ENCODE measurements at regions not wholly inside any gene's neighbourhood (a gene's known extent, or its start where the extent isn't known, plus 50 kb on each side); places are given as distances from the start of the nearest gene placed in this dataset.
A peak's percentile ranks its signal among the peaks of the same experiment; 100 is the strongest.
"Not testable (repeated sequence)": the region's sequence is repeated elsewhere in the genome, so short reads cannot be mapped to it uniquely, and the experiment has no call there.

DNA sequence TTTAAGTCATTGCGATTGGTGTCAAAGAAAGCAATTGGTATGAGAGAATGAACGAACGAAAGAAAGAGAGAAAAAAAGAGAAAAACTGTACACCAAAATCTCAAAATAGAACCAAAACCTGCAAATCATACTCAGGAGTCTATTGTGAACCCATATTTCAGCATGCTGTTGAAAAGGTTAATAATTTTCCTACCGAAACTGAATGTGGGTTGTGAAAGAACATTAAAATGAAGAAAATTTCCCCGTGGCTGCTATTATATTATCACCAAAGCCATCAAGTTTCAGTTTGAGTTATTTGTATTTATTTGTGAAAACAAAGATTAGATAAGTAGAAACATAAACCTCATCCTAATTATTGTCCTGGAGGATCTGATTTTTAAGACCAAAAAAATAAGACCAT lies 315.7 kb downstream of the BCL2L11 start:
- H3K27ac ChIP-seq (ENCODE audit: low read length, poor library complexity, severe bottlenecking); H3K14ac ChIP-seq (ENCODE audit: low read length in 2 of 2); H2BK12ac ChIP-seq (ENCODE audit: low read length in 2 of 2); H4K8ac ChIP-seq (ENCODE audit: low read length); H2AFZ ChIP-seq (ENCODE audit: low read depth, low read length); H3K4me1 ChIP-seq (ENCODE audit: control insufficient read depth, insufficient read depth, low read depth, low read length); H2AK5ac ChIP-seq (ENCODE audit: low read length, severe bottlenecking); H3K9me3 ChIP-seq (ENCODE audit: control insufficient read depth, low read length); H2BK5ac ChIP-seq (ENCODE audit: low read depth, low read length, poor library complexity, severe bottlenecking); H2BK120ac ChIP-seq (ENCODE audit: low read depth, low read length); H3K27me3 ChIP-seq (ENCODE audit: control insufficient read depth in 1 of 2, insufficient read depth in 1 of 2, low read length in 2 of 2); H4K91ac ChIP-seq (ENCODE audit: low read length); H3K4me3 ChIP-seq (ENCODE audit: insufficient read depth in 1 of 2, low read depth in 1 of 2, low read length in 2 of 2); H3K79me1 ChIP-seq (replicated peaks; ENCODE audit: low read length, poor library complexity, severe bottlenecking); H2BK15ac ChIP-seq (ENCODE audit: low read depth, poor library complexity, severe bottlenecking); H3K4me2 ChIP-seq (ENCODE audit: low read length, poor library complexity, severe bottlenecking); H3K36me3 ChIP-seq (ENCODE audit: control insufficient read depth in 1 of 2, insufficient read depth in 2 of 2, low read depth in 1 of 2, low read length in 2 of 2); DNase-seq; H3K18ac ChIP-seq (ENCODE audit: low read depth in 1 of 2, low read length in 2 of 2); H3K9ac ChIP-seq (ENCODE audit: low read length); H3K4ac ChIP-seq (ENCODE audit: low read depth in 1 of 2, low read length in 2 of 2); H3K23ac ChIP-seq (ENCODE audit: low read length in 2 of 2): not testable (repeated sequence)
- no CpG with 5 or more reads among the region's 5 CpGs for WGBS

DNA sequence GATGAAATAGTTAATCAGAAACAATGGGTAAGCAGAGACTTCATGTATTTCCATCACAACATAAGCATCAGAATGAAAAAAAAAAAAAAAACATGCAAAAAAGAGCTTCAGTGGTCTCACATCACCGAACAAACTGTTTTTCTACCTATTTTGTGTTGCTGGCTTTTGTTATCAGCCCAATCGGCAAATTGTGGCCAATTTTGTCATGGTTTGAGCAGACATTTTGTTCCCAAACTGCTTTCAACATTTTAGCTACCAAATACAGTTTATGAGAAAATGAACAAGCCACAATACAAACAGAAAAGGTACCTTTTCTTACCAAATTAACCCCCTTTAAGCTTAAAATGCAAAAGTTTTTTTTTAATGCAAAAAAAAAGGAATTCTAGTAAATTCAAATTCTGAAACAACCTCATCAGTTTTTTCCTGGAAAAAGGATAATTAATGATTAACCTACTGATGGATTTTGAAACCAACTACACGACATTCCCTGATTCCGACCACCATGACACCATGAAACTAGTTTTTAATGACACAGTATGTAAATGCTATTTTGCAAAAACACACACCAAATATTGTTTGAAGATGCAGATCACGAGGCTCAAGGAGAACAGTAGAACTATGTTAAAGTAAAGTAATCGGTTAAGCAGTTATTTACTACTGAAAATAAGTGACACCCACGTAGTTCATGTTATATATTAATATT lies 316.7 kb downstream of the BCL2L11 start:
- not testable (repeated sequence) for H2BK15ac ChIP-seq (ENCODE audit: low read depth, poor library complexity, severe bottlenecking); H2BK5ac ChIP-seq (ENCODE audit: low read depth, low read length, poor library complexity, severe bottlenecking)
- WGBS = no CpG with 5 or more reads among the region's 7 CpGs

DNA sequence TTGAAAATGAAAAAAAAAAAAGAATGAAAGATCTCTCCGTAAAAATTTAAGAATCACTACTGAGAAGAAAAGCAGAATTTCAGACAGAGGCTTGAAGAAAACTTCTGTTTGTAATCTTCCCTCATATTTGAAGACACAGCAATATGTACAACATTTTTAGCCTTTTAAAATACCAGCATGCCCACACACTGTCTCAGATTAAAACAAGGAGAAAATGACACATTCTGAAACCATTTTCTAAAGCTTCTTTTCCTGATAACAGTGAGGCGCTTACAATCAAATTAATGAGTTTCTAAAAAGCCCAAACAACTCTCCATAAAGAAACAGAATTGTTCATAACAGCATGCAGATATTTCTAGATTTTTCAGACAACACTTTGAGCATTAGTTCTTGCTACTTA lies 317.4 kb downstream of the BCL2L11 start:
- H2AK5ac ChIP-seq (ENCODE audit: low read length, severe bottlenecking); H2BK120ac ChIP-seq (ENCODE audit: low read depth, low read length); H2BK5ac ChIP-seq (ENCODE audit: low read depth, low read length, poor library complexity, severe bottlenecking); H2AFZ ChIP-seq (ENCODE audit: low read depth, low read length); H3K4ac ChIP-seq (ENCODE audit: low read depth in 1 of 2, low read length in 2 of 2); H3K14ac ChIP-seq (ENCODE audit: low read length in 2 of 2); H2BK15ac ChIP-seq (ENCODE audit: low read depth, poor library complexity, severe bottlenecking); H3K79me1 ChIP-seq (replicated peaks; ENCODE audit: low read length, poor library complexity, severe bottlenecking); H3K4me1 ChIP-seq (ENCODE audit: control insufficient read depth, insufficient read depth, low read depth, low read length); H3K36me3 ChIP-seq (ENCODE audit: control insufficient read depth in 1 of 2, insufficient read depth in 2 of 2, low read depth in 1 of 2, low read length in 2 of 2); H3K4me2 ChIP-seq (ENCODE audit: low read length, poor library complexity, severe bottlenecking); H3K27me3 ChIP-seq (ENCODE audit: control insufficient read depth in 1 of 2, insufficient read depth in 1 of 2, low read length in 2 of 2); H2BK12ac ChIP-seq (ENCODE audit: low read length in 2 of 2); DNase-seq; H3K27ac ChIP-seq (ENCODE audit: low read length, poor library complexity, severe bottlenecking); H3K4me3 ChIP-seq (ENCODE audit: insufficient read depth in 1 of 2, low read depth in 1 of 2, low read length in 2 of 2); H3K9me3 ChIP-seq (ENCODE audit: control insufficient read depth, low read length); H3K18ac ChIP-seq (ENCODE audit: low read depth in 1 of 2, low read length in 2 of 2); H4K8ac ChIP-seq (ENCODE audit: low read length); H3K23ac ChIP-seq (ENCODE audit: low read length in 2 of 2); H4K91ac ChIP-seq (ENCODE audit: low read length): not testable (repeated sequence)
- WGBS = no CpG with 5 or more reads among the region's 2 CpGs
- peak overlapping the region; percentile 75 for H3K9ac ChIP-seq (ENCODE audit: low read length)

More for the DNA sequence above, 316.7 kb downstream of the BCL2L11 start:
- H3K36me3 ChIP-seq (ENCODE audit: control insufficient read depth in 1 of 2, insufficient read depth in 2 of 2, low read depth in 1 of 2, low read length in 2 of 2); H3K27me3 ChIP-seq (ENCODE audit: control insufficient read depth in 1 of 2, insufficient read depth in 1 of 2, low read length in 2 of 2); H3K4ac ChIP-seq (ENCODE audit: low read depth in 1 of 2, low read length in 2 of 2); H3K23ac ChIP-seq (ENCODE audit: low read length in 2 of 2); H2BK120ac ChIP-seq (ENCODE audit: low read depth, low read length); H3K4me2 ChIP-seq (ENCODE audit: low read length, poor library complexity, severe bottlenecking); H3K18ac ChIP-seq (ENCODE audit: low read depth in 1 of 2, low read length in 2 of 2); H3K4me3 ChIP-seq (ENCODE audit: insufficient read depth in 1 of 2, low read depth in 1 of 2, low read length in 2 of 2); H4K8ac ChIP-seq (ENCODE audit: low read length); H3K4me1 ChIP-seq (ENCODE audit: control insufficient read depth, insufficient read depth, low read depth, low read length); H3K27ac ChIP-seq (ENCODE audit: low read length, poor library complexity, severe bottlenecking); H3K9me3 ChIP-seq (ENCODE audit: control insufficient read depth, low read length); H3K14ac ChIP-seq (ENCODE audit: low read length in 2 of 2); H2AFZ ChIP-seq (ENCODE audit: low read depth, low read length); H3K79me1 ChIP-seq (replicated peaks; ENCODE audit: low read length, poor library complexity, severe bottlenecking); H4K91ac ChIP-seq (ENCODE audit: low read length); H2BK12ac ChIP-seq (ENCODE audit: low read length in 2 of 2); DNase-seq; H2AK5ac ChIP-seq (ENCODE audit: low read length, severe bottlenecking): not testable (repeated sequence)
- peak overlapping the region; percentile 75 for H3K9ac ChIP-seq (ENCODE audit: low read length)

DNA sequence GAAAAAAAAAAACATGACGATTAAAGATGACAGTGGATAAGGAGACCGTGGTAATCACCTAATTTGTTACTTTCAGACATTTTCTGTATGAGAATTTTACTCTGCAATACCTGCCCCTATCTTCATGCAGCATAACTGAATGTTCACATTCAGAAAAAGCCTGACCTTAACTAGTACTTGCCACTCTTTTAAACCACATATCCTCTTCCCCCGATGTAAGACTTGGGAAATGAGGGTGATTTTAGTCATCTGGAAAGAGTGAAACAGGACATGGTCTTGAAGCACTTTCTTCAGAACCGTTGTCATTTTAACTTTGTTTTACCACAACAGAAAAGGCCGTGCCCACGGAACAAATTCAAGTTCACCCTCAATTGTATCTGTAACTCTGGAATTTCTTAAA lies 318.5 kb downstream of the BCL2L11 start:
- not testable (repeated sequence) for H4K8ac ChIP-seq (ENCODE audit: low read length); H3K27me3 ChIP-seq (ENCODE audit: control insufficient read depth in 1 of 2, insufficient read depth in 1 of 2, low read length in 2 of 2); H2BK5ac ChIP-seq (ENCODE audit: low read depth, low read length, poor library complexity, severe bottlenecking); H3K36me3 ChIP-seq (ENCODE audit: control insufficient read depth in 1 of 2, insufficient read depth in 2 of 2, low read depth in 1 of 2, low read length in 2 of 2); H2AFZ ChIP-seq (ENCODE audit: low read depth, low read length); H3K4me3 ChIP-seq (ENCODE audit: insufficient read depth in 1 of 2, low read depth in 1 of 2, low read length in 2 of 2); H3K18ac ChIP-seq (ENCODE audit: low read depth in 1 of 2, low read length in 2 of 2); H3K23ac ChIP-seq (ENCODE audit: low read length in 2 of 2); H3K9ac ChIP-seq (ENCODE audit: low read length); DNase-seq; H3K4me1 ChIP-seq (ENCODE audit: control insufficient read depth, insufficient read depth, low read depth, low read length); H3K14ac ChIP-seq (ENCODE audit: low read length in 2 of 2); H4K91ac ChIP-seq (ENCODE audit: low read length); H2BK12ac ChIP-seq (ENCODE audit: low read length in 2 of 2); H3K27ac ChIP-seq (ENCODE audit: low read length, poor library complexity, severe bottlenecking); H2BK120ac ChIP-seq (ENCODE audit: low read depth, low read length); H3K9me3 ChIP-seq (ENCODE audit: control insufficient read depth, low read length); H3K4ac ChIP-seq (ENCODE audit: low read depth in 1 of 2, low read length in 2 of 2); H3K4me2 ChIP-seq (ENCODE audit: low read length, poor library complexity, severe bottlenecking); H3K79me1 ChIP-seq (replicated peaks; ENCODE audit: low read length, poor library complexity, severe bottlenecking); H2AK5ac ChIP-seq (ENCODE audit: low read length, severe bottlenecking); H2BK15ac ChIP-seq (ENCODE audit: low read depth, poor library complexity, severe bottlenecking)
- WGBS = no CpG with 5 or more reads among the region's 6 CpGs

All from mesenchymal stem cell (in vitro differentiated cells and primary cell).